ENCODE measurements at regions not wholly inside any gene's neighbourhood (a gene's known extent, or its start where the extent isn't known, plus 50 kb on each side); places are given as distances from the start of the nearest gene placed in this dataset.
"Not testable (repeated sequence)": the region's sequence is repeated elsewhere in the genome, so short reads cannot be mapped to it uniquely, and the experiment has no call there.

DNA sequence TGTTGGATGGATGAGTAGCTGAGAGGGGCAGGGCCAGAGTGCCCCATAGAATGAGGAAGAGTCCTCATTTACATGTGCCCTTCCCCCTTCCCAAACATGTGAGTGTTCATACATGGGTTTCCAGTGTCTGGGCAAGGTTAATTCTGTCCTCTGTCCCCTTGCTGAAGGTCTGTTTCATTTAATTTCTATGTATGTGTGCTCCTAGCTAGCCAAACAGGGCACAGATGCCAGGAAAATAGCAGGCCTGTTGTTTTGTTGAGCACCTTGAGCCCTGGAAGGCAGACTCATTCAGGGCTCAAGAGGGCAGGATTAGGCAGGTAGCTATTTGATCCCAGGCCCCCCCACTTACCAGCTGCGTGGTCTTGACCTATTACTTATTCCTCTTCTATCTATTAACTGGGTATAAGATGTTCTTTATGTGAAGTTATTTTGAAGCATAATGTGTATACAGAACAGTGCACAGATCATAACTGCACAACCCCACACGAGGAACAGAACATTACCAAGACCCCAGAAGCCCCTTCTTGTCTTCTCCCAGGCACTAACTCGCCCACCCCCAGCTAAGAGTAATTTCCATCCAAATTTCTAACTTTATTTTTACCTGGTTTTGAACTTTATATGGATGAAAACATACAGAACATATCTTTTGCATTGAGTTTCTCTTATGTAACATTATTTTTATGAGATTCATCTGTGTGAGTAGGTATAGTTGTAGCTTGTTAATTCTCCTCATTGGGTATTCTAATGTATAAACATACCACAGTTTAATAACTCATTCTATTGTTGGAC, 164.3 kb downstream of the RPIA start:
- no peak for DNase-seq (ENCODE audit: low spot score)
- intact Hi-C loops (cut with DNase I) = no loop called here

DNA sequence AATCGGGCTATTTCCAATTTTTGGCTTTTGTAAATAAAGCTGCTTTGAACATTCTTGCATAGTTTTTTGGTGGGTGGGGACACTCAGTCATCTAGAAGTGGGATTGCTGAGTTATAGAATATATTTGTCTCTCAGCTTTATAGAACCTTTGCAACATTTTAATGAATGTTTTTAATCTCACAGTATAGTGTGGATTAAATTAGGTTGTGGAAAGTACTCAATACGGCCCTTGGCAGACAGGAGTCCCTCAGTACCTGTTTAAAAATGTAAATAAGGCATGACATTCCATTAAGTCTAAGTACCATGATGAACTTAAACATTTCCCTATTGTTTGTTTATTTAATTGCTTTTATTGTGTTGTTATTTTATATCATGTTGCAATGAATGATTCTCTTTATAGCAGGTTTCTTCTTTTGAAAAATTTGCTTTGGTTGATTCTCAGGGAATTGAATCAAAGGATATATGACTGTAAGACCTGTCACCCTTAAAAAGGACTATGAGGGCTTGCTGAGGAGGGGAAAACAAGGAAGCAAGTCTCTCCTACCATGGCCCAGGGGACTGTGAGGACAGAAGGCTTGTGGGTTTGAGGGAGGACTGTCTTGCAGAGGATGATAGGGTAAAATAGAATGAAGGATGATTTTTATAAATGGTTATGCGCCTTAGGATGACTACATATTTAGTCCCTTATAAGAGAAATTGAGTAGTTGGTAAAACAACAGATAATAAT, 165.1 kb downstream of the RPIA start:
- intact Hi-C loops (cut with DNase I) = no loop called here
- no peak for DNase-seq (ENCODE audit: low spot score)

DNA sequence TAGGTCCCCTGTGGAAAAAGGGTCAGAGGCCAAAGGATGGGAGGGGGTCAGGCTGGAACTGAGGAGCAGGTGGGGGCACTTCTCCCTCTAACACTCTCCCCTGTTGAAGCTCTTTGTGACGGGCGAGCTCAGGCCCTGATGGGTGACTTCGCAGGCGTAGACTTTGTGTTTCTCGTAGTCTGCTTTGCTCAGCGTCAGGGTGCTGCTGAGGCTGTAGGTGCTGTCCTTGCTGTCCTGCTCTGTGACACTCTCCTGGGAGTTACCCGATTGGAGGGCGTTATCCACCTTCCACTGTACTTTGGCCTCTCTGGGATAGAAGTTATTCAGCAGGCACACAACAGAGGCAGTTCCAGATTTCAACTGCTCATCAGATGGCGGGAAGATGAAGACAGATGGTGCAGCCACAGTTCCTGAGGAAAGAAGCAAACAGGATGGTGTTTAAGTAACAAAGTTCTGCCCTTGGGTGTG, 165.8 kb downstream of the RPIA start:
- no peak for DNase-seq (ENCODE audit: low spot score)
- intact Hi-C loops (cut with DNase I) = no loop called here

DNA sequence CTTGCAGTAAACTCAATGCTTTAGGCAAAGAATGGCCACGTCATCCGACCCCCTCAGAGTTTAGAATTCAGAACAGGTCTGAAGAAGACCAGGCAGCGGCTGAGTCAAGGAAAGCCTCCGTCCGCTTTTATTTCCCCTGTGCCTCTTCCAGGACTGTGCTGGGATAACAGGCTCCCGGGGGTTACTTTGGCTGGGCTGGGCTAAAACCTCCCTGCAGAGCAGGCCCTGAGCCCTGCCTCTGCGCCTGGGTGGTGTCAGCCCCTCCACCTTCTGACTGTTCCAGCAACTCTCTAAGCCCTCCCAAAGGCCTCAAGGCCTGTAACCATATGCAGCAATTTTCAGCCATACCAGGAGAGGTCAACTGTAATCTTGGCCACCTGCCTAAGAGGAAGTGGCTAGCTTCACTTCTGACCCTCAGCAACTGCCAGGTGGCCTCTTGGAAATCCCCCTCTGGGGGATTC, 166.5 kb downstream of the RPIA start:
- intact Hi-C loops (cut with DNase I) = no loop called here
- no peak for DNase-seq (ENCODE audit: low spot score)

DNA sequence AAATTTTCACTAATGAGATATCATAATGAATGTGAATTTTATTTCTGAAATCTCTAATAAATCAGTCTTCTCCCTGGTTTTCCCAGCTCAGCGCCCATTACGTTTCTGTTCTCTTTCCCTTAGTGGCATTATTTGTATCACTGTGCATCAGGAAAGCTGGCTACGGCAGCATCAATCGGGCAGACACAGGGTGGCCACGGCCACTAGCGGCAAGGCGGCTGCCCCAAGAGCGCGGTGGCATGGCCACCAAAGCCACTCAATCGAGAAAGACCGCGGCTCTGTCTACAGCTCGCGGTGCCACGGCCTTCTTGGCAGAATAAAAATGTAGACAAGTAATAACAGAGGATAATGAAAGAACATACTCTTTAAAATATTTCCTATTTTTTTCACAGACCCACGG, 168.0 kb downstream of the RPIA start:
- no peak for DNase-seq (ENCODE audit: low spot score)
- intact Hi-C loops (cut with DNase I) = no loop called here

DNA sequence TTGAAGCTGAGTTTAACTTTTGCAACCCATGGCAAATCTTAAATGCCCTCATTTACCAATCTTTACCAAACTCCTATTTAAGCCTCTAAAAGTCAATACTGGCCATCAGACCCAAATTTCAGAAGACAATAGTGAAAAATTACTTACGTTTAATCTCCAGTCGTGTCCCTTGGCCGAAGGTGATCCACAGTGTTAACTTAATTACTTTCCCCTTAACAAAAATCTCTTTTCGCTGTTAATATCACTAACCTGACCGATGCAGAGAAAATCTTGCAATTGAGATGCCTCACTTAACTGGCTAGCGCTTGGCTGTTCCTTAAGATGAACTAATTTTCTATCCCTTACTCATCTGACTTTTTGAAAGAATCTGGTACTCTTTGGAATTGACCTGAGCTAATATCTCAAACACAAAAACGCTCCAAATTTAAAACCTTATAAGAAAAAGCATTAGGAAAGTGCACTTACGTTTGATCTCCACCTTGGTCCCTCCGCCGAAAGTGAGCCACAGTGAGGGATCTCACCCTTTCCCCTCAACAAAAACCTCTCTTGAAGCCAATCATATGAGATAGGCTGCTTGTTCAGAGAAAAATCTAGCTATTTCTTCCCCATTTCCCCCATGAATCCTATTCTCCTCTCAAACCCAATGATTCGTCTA, 169.1 kb downstream of the RPIA start:
- DNase-seq (ENCODE audit: low spot score) = no peak
- intact Hi-C loops (cut with DNase I) = no loop called here

DNA sequence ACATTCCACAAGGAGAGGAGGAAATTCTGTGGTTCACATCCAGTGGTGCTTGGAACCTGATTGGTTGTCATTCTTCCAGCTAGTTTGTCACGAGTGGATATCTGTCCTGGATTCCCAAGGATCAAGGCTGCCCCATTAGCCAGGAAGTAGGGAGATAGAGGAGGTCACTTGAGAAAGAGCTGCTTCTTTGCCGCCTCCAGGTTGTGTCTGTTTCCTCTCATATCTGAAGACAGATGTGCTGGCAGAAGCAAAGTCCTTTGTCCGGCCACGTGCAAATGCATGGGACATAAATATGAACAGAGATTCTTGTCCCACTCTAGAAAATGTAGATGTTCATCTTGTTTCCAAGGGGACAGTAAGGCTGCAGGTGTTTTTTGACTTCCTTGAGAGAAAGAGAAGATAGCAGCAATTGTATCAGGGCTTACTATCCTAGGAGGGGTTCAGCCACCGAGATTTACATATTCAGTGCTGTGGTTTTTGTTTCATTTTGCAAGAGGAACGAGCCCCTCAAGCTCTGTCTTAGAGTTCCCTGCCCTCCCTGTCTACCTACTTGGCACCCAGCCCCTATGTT, 174.4 kb downstream of the RPIA start:
- no peak for DNase-seq (ENCODE audit: low spot score)
- intact Hi-C loops (cut with DNase I) = no loop called here

DNA sequence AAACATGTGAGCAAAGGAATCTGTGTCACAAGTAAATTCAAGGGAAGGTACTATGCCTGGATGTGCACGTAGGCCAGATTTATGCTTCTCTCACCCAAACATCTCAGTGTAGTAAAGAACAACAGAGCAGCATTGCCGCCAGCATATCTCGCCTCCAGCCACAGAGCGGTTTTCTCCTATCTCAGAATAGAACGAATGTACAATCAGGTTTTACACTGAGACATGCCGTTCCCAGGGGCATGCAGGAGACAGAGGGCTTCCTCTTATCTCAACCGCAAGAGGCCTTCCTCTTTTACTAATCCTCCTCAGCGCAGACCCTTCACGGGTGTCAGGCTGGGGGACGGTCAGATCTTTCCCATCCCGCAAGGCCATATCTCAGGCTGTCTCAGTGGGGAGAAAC, 175.3 kb downstream of the RPIA start:
- no peak for DNase-seq (ENCODE audit: low spot score)
- intact Hi-C loops (cut with DNase I) = no loop called here

DNA sequence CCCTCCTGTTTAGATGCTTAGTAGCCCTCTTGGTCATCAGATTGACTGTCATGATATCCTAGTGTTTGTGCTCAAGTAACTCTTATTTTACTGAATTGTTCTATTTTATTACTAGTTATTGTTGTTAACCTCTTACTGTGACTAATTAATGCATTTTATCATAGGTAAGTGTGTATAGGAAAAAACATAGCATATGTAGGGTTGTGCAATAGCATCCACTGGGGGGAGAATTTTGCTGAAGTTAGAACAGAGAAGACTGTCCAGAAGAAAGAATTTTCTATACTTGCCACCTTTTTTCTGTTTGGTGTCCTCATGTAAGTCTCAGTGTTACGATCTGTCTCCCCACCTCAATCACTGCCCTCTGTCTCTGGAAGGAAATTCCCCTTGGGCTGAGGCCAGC, 177.4 kb downstream of the RPIA start:
- intact Hi-C loops (cut with DNase I) = no loop called here
- no peak for DNase-seq (ENCODE audit: low spot score)

DNA sequence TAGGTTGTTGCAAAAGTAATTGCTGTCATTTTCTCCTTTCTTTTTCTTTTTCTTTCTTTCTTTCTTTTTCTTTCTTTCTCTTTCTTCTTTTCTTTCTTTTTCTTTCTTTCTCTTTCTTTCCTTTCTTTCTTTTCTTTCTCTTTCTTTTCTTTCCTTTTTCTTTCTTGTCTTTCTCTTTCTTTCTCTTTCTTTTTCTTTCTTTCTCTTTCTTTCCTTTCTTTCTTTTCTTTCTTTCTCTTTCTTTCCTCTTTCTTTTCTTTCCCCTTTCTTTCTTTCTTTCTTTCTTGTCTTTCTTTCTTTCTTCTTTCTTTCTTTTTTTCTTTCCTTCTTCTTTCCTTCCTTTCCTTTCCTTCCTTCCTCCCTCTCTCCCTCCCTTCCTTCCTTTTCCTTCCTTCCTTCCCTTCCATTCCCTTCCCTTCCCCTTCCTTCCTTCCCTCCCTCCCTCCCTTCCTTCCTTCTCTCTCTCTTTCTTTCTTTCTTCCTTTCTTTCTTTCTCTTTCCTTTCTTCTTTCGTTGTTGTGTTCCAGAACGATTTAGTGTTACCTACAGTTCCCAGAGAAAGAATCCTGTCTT, 178.9 kb downstream of the RPIA start:
- intact Hi-C loops (cut with DNase I) = loop anchor here (5.0 kb wide), 1 partner anchor 133 kb away; no protein-coding TSS in a partner anchor
- DNase-seq (ENCODE audit: low spot score) = no peak

DNA sequence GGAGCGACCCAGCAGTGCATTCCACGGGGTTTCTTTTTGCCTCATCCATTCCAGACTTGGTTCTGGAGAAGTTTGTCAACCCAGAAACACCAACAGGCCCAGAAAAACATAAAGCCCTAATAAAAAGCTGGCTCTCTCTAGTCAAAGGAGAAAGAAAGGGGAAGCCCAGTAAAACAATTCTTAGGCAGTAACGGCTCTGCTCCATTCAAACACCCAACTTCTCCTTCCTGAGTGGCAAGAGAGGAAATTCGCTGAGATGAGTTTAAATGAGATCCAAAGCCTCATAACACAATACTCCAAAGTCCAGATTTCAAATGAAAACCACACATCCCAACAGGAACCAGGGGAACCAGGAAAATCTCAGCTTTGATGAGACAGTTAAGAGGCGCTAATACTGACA, 179.9 kb downstream of the RPIA start:
- intact Hi-C loops (cut with DNase I) = loop anchor here (5.0 kb wide), 1 partner anchor 134 kb away; no protein-coding TSS in a partner anchor
- DNase-seq (ENCODE audit: low spot score) = no peak

DNA sequence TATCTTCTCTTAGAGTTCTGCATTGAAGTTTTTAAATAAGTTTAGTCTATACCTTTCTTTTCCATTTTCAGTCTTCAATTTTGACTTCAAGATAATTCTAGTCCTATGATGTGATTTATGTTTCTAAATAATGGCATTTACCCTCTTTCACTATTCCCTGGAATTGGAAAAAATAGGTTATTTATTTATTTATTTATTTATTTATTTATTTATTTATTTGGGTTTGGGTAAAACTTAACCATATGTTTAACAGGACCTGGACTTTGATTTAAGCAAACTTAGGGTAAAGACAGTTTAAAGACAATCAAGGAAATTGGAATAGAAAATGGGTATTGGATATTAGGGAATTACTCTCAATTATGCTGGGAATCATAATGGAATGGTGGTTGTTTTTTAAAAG, 182.1 kb downstream of the RPIA start:
- DNase-seq (ENCODE audit: low spot score) = no peak
- intact Hi-C loops (cut with DNase I) = loop anchor here (5.0 kb wide), 1 partner anchor 136 kb away; no protein-coding TSS in a partner anchor

DNA sequence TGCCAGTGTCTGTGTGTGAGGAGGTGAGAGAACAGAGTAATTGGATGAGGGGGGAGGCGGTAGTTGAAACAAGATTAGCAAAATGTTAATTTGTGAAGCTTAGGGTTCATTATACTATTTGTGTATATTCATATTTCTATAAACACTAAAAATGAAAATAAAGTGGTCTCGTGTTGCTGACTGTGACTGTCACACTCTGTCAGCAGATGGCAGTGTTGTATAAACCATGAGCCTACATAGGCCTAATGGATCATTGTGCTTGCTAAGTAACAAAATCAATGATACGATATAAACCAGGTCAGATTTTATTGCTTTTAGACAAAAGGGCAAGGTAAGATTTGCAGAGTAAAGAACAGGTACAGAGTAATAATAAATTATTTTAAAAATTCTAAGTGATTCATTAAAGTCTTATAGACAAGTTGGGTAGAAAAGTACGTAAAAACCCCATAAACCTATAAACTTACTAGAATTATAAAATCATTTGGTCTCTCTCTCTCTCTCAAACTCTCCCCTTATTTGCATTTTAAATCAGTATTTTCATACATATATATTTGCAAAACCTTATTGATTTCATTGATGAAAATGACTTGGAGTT, 182.7 kb downstream of the RPIA start:
- intact Hi-C loops (cut with DNase I) = loop anchor here (5.0 kb wide), 1 partner anchor 137 kb away; no protein-coding TSS in a partner anchor

DNA sequence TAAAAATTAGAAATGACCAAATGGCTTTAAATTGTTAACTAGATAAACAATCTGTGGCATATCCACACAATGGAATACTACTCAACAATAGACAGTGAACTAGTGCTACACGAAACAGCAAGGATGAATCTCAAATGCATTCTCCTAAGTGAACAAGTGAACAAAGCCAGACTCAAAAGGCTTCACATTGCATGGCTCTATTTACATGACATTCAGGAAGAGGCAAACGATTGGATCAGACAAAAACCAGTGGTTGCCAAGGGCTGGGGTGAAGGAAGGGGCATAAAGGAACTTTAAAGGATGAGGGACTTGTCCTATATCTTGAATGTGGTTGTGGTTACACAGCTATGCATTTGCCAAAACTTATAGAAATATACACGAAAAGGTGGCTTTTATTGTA, 184.3 kb downstream of the RPIA start:
- intact Hi-C loops (cut with DNase I) = no loop called here
- DNase-seq (ENCODE audit: low spot score) = no peak

More for the DNA sequence above, 182.7 kb downstream of the RPIA start:
- no peak for DNase-seq (ENCODE audit: low spot score)

DNA sequence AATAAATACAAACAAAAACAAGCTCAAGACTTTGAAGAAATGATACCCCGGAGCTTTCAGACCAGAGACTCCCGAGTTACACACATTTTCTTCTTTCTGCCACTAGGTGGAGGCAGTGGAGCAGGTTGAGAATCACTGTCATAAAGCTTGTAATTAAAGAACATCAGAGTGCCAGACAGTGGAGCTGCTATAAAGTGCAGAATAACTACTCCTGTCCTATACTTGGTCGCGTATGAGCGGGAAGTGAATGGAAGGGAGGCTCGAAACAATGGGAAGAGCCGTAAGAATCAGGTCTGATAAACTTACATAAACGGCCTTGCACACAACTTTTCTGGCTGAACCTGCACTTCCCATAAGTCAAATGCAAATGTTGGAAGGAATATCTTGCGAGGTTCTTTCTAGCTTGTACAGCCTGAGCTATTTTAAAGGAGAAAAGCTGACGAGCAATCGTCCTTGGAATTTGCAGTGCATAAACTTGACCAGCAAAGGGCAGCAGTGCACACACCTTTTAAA, 189.0 kb downstream of the RPIA start:
- DNase-seq (ENCODE audit: low spot score) = no peak
- intact Hi-C loops (cut with DNase I) = no loop called here

DNA sequence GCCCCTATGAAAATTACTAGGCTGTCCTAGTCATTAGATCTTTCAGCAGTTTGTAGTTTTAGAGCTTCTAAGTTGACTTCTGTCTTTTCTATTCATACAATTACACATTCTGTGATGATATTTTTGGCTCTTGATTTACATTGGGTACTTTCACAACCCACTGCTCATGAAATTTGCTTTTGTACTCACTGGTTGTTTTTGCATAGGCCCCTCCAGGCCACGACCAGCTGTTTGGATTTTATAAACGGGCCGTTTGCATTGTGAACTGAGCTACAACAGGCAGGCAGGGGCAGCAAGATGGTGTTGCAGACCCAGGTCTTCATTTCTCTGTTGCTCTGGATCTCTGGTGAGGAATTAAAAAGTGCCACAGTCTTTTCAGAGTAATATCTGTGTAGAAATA, 193.8 kb downstream of the RPIA start:
- intact Hi-C loops (cut with DNase I) = no loop called here
- DNase-seq (ENCODE audit: low spot score) = no peak

DNA sequence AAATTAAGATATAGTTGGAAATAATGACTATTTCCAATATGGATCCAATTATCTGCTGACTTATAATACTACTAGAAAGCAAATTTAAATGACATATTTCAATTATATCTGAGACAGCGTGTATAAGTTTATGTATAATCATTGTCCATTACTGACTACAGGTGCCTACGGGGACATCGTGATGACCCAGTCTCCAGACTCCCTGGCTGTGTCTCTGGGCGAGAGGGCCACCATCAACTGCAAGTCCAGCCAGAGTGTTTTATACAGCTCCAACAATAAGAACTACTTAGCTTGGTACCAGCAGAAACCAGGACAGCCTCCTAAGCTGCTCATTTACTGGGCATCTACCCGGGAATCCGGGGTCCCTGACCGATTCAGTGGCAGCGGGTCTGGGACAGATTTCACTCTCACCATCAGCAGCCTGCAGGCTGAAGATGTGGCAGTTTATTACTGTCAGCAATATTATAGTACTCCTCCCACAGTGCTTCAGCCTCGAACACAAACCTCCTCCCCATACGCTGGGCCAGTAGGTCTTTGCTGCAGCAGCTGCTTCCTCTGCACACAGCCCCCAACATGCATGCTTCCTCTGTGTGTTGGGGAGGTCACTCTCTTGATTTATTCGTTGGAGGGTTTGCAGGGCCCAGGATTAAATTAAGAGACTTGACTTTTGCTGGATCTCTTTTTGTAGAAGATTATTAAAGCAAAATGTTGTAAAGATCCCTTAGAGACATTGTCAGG, 194.4 kb downstream of the RPIA start:
- intact Hi-C loops (cut with DNase I) = no loop called here

DNA sequence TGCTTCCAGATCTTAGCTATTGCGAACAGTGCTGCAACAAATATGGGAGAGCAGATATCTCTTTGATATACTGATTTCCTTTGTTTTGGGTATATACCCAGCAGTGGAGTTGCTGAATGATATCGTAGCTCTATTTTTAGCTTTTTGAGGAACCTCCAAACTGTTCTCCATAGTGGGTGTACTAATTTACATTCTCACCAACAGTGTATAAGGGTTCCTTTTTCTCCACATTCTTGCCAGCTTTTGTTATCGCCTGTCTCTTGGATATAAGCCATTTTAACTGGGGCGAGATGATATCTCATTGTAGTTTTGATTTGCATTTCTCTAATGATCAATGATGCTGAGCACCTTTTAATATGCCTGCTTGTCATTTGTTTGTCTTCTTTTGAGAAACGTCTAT, 196.0 kb downstream of the RPIA start:
- intact Hi-C loops (cut with DNase I); DNase-seq (ENCODE audit: low spot score): not testable (repeated sequence)

More for the DNA sequence above, 194.4 kb downstream of the RPIA start:
- no peak for DNase-seq (ENCODE audit: low spot score)
